NT2/D1 (cell line): ENCODE measurements at regions not wholly inside any gene's neighbourhood (a gene's known extent, or its start where the extent isn't known, plus 50 kb on each side); places are given as distances from the start of the nearest gene placed in this dataset.

Source experiments
- DNase-seq: peaks from one replicate; pipeline ENCODE4 v3.0.0-alpha.2; 2011; ENCODE audit warnings: low read depth, low spot score
- H3K27me3 ChIP-seq: 2 replicates; pipeline ENCODE4 v1.6.0; 2011; ENCODE audit warnings: mild to moderate bottlenecking; ENCODE audit not compliant: insufficient read length, insufficient read depth
- H3K36me3 ChIP-seq: 2 replicates; pipeline ENCODE4 v1.6.1; 2011; ENCODE audit warnings: mild to moderate bottlenecking, low read length, mixed read lengths; ENCODE audit not compliant: insufficient read depth, insufficient read length
- H3K4me1 ChIP-seq: 2 replicates; pipeline ENCODE4 v1.5.1; 2011; ENCODE audit not compliant: insufficient read depth, insufficient read length
- H3K4me3 ChIP-seq: 2 replicates; pipeline ENCODE4 v1.5.1; 2011; ENCODE audit warnings: low read depth; ENCODE audit not compliant: insufficient read length
- H3K9ac ChIP-seq: 2 replicates; pipeline ENCODE4 v1.6.0; 2011; ENCODE audit warnings: low read depth; ENCODE audit not compliant: insufficient read length
- H3K9me3 ChIP-seq: 2 replicates; pipeline ENCODE4 v1.5.1; 2011; ENCODE audit warnings: mild to moderate bottlenecking, low read length; ENCODE audit not compliant: insufficient read depth
- SUZ12 ChIP-seq: IDR thresholded peaks from 2 replicates; pipeline ENCODE4 v1.6.1; 2011; ENCODE audit not compliant: insufficient read length, insufficient read depth; ENCODE audit errors: extremely low read depth
- YY1 ChIP-seq: IDR thresholded peaks from 2 replicates; pipeline ENCODE4 v1.6.1; 2011; ENCODE audit not compliant: insufficient read length, insufficient read depth
- ZNF274 ChIP-seq: IDR thresholded peaks from 2 replicates; pipeline ENCODE4 v1.6.1; 2011; ENCODE audit warnings: mild to moderate bottlenecking, low read depth, low read length

- H3K9me3 ChIP-seq = no peaks in the 10 kb centered on the region
- no peaks in the 10 kb centered on the region for H3K36me3 ChIP-seq
- TF ChIP-seq SUZ12 = no peak
- H3K27me3 ChIP-seq = no peaks in the 10 kb centered on the region
- no peak overlapping the region for H3K9ac ChIP-seq
- H3K4me3 ChIP-seq = no peak overlapping the region
- DNase-seq = no peak
- H3K4me1 ChIP-seq = no peaks in the 10 kb centered on the region
Observed at GRCh38 chr4:58541926-58542325, 1431.7 kb upstream of the IGFBP7 start.

GRCh38 chr4:58522765-58523382 lies 1412.7 kb upstream of the IGFBP7 start:
- Histone ChIP-seq H3K4me3 (no peak overlapping the region), H3K9ac (no peak overlapping the region), H3K36me3 (no peaks in the 10 kb centered on the region), H3K27me3 (no peaks in the 10 kb centered on the region), H3K4me1 (no peaks in the 10 kb centered on the region), H3K9me3 (no peaks in the 10 kb centered on the region)
- DNase-seq = no peak
- TF ChIP-seq SUZ12 = no peak
- TF ChIP-seq YY1 = no peak
- no peak for TF ChIP-seq ZNF274

- H3K36me3 ChIP-seq = no peaks in the 10 kb centered on the region
- DNase-seq = no peak
Observed at GRCh38 chr4:58515226-58515625, 1405.0 kb upstream of the IGFBP7 start.

DNA sequence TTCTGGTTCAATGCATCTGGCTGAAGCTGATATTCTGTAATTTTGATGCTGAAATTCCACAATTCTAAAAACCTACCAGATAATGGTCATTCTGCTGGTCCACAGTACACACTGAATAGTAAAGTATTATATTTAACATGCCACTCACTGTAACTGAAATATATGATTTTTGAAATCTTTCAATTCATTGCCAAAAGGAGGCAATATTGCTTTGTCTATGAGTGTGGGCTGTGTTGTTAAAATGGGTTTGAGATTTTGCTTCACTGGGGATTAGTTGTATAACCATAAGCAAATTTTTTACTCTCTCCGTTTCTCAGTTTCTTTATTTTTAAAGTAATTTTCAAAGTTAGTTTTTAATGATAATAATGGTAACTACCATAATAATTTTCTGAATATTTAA lies 1404.1 kb upstream of the IGFBP7 start:
- Histone ChIP-seq H3K4me1 (no peaks in the 10 kb centered on the region), H3K9ac (no peak overlapping the region), H3K9me3 (no peaks in the 10 kb centered on the region), H3K36me3 (no peaks in the 10 kb centered on the region), H3K4me3 (no peak overlapping the region), H3K27me3 (no peaks in the 10 kb centered on the region)
- TF ChIP-seq ZNF274 (no peak), SUZ12 (no peak), YY1 (no peak)
- no peak for DNase-seq

More at GRCh38 chr4:58515226-58515625, 1405.0 kb upstream of the IGFBP7 start:
- no peaks in the 10 kb centered on the region for H3K9me3 ChIP-seq
- no peak overlapping the region for H3K4me3 ChIP-seq
- no peaks in the 10 kb centered on the region for H3K27me3 ChIP-seq
- H3K9ac ChIP-seq = no peak overlapping the region
- no peaks in the 10 kb centered on the region for H3K4me1 ChIP-seq
- TF ChIP-seq ZNF274 (no peak), YY1 (no peak), SUZ12 (no peak)

GRCh38 chr4:58510652-58511051 lies 1400.5 kb upstream of the IGFBP7 start:
- Histone ChIP-seq H3K36me3 (no peaks in the 10 kb centered on the region), H3K9me3 (no peaks in the 10 kb centered on the region), H3K9ac (no peak overlapping the region), H3K27me3 (no peaks in the 10 kb centered on the region), H3K4me1 (no peaks in the 10 kb centered on the region), H3K4me3 (no peak overlapping the region)
- TF ChIP-seq SUZ12 (no peak), ZNF274 (no peak), YY1 (no peak)
- no peak for DNase-seq

DNA sequence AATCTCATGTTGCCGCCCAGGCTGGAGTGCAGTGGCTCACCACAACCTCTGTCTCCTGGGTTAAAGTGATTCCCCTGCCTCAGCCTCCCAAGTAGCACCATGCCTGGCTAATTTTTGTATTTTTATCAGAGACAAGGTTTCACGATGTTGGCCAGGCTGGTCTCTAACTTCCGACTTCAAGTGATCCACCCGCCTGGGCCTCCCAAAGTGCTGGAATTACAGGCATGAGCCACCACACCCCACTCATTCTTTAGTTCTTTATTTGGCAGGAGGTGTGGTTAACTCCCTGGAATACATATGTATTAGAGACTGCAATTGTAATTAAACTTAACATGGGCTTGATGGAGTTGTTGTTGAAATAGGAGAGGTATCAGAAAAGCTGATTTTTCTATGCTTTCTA lies 1396.9 kb upstream of the IGFBP7 start:
- Histone ChIP-seq H3K36me3 (no peaks in the 10 kb centered on the region), H3K9me3 (no peaks in the 10 kb centered on the region)
- TF ChIP-seq YY1 (no peak), SUZ12 (no peak), ZNF274 (no peak)

GRCh38 chr4:58502839-58503238 lies 1392.7 kb upstream of the IGFBP7 start:
- Histone ChIP-seq H3K9me3 (no peaks in the 10 kb centered on the region), H3K27me3 (no peaks in the 10 kb centered on the region), H3K4me3 (no peak overlapping the region), H3K36me3 (no peaks in the 10 kb centered on the region), H3K9ac (no peak overlapping the region), H3K4me1 (no peaks in the 10 kb centered on the region)
- no peak for DNase-seq
- no peak for TF ChIP-seq YY1

More for the DNA sequence above, 1396.9 kb upstream of the IGFBP7 start:
- DNase-seq = no peak
- no peak overlapping the region for H3K9ac ChIP-seq
- no peaks in the 10 kb centered on the region for H3K27me3 ChIP-seq
- no peaks in the 10 kb centered on the region for H3K4me1 ChIP-seq
- no peak overlapping the region for H3K4me3 ChIP-seq

DNA sequence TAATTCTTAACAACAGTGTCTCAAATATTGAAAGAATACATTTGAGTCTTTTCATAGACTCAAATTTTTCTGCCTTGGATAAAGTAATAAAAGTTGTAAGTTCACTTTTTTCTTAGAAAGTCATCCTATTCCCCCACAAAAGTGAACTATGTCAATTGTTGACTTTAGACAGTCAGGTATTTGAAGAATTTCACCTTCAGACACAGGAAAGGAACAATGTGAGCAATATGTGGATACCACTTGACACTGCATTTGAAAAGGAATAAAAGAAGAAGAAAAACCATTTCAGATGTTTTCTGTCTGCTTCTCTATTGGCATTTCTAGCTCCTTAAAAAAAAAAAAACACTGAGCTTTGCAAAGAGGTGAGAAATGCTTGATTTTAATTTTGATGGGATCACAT lies 1389.0 kb upstream of the IGFBP7 start:
- Histone ChIP-seq H3K9ac (no peak overlapping the region), H3K9me3 (no peaks in the 10 kb centered on the region), H3K27me3 (no peaks in the 10 kb centered on the region), H3K4me1 (no peaks in the 10 kb centered on the region), H3K36me3 (no peaks in the 10 kb centered on the region), H3K4me3 (no peak overlapping the region)
- no peak for TF ChIP-seq YY1
- no peak for TF ChIP-seq SUZ12
- no peak for TF ChIP-seq ZNF274
- DNase-seq = no peak
